Activated naive CD8-positive, alpha-beta T cell treated with anti-CD3 and anti-CD28 coated beads for 36 hours (primary cell): ENCODE measurements at regions not wholly inside any gene's neighbourhood (a gene's known extent, or its start where the extent isn't known, plus 50 kb on each side); places are given as distances from the start of the nearest gene placed in this dataset.
A peak's percentile ranks its signal among the peaks of the same experiment; 100 is the strongest.
"Not testable (repeated sequence)": the region's sequence is repeated elsewhere in the genome, so short reads cannot be mapped to it uniquely, and the experiment has no call there.

ENCODE experiments used
- DNase-seq: peaks from one replicate; pipeline ENCODE4 v3.0.0; 2021
- H3K27ac Mint-ChIP-seq: one replicate; pipeline ENCODE4 v1.8.0; 2022; ENCODE audit warnings: mild to moderate bottlenecking, moderate library complexity, mixed read lengths
- H3K27me3 Mint-ChIP-seq: one replicate; pipeline ENCODE4 v1.8.0; 2022; ENCODE audit warnings: mild to moderate bottlenecking, mixed read lengths
- H3K36me3 Mint-ChIP-seq: one replicate; pipeline ENCODE4 v1.8.0; 2021; ENCODE audit warnings: mild to moderate bottlenecking, mixed read lengths
- H3K4me1 Mint-ChIP-seq: one replicate; pipeline ENCODE4 v1.8.0; 2021; ENCODE audit warnings: mixed read lengths
- H3K4me3 Mint-ChIP-seq: one replicate; pipeline ENCODE4 v1.8.0; 2022; ENCODE audit warnings: mild to moderate bottlenecking, moderate library complexity, mixed read lengths
- H3K9me3 Mint-ChIP-seq: one replicate; pipeline ENCODE4 v1.8.0; 2022; ENCODE audit warnings: mixed read lengths

DNA sequence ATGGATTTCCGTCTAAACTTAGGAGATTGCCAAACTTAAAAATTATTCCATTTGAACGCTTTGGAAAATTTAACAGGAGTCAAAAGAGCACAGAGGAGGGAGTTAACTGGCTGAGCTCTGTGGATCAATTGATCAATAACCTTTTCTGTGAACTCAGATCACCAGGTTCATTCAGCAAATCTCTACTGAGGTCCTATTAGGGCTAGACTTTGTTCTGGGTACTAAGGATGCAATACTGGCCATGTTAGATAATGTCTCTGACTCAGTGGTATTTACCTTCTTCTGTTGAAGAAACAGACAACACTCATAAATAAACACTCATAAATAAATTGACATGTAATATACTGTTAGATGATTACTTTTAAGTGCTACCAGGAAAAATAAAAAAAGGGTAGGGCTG, 323.4 kb upstream of the SUCLG2 start:
- H3K36me3 Mint-ChIP-seq: no peaks in the 10 kb centered on the region
- H3K27me3 Mint-ChIP-seq: no peaks in the 10 kb centered on the region
- H3K27ac Mint-ChIP-seq: no peak overlapping the region
- DNase-seq: no peak
- no peaks in the 10 kb centered on the region for H3K4me1 Mint-ChIP-seq
- H3K9me3 Mint-ChIP-seq: peaks cover 2% of the 10 kb centered on the region
- H3K4me3 Mint-ChIP-seq: no peak overlapping the region

DNA sequence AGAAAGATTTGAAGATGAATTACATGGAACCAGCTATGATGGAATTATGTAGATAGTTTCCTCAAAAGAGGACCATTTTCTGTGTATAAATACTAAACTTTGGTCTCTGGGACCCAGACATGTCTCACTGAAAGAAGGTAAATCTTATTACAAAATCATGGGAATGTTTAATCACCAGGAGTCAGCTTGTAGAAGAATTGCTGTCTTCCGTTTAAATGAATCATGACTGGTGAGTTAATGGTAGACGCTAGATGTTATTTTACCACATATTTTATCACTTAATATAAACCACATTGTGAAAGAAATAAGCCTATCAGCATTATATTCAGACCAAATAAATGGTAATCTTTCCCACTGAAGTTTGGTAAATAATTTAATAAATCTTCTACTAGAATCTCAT, 322.3 kb upstream of the SUCLG2 start:
- H3K9me3 Mint-ChIP-seq: peaks cover 2% of the 10 kb centered on the region
- H3K4me3 Mint-ChIP-seq: no peak overlapping the region
- no peaks in the 10 kb centered on the region for H3K27me3 Mint-ChIP-seq
- no peaks in the 10 kb centered on the region for H3K4me1 Mint-ChIP-seq
- no peak overlapping the region for H3K27ac Mint-ChIP-seq
- DNase-seq: no peak
- H3K36me3 Mint-ChIP-seq: no peaks in the 10 kb centered on the region

- H3K9me3 Mint-ChIP-seq: peaks cover 16% of the 10 kb centered on the region
- no peaks in the 10 kb centered on the region for H3K27me3 Mint-ChIP-seq
- no peak overlapping the region for H3K4me3 Mint-ChIP-seq
- no peak for DNase-seq
- no peaks in the 10 kb centered on the region for H3K4me1 Mint-ChIP-seq
- H3K27ac Mint-ChIP-seq: no peak overlapping the region
- peaks cover 5% of the 10 kb centered on the region for H3K36me3 Mint-ChIP-seq
Observed at GRCh38 chr3:67964596-67964995, 310.2 kb upstream of the SUCLG2 start.

GRCh38 chr3:67957268-67957667, 302.9 kb upstream of the SUCLG2 start:
- no peak overlapping the region for H3K4me3 Mint-ChIP-seq
- H3K4me1 Mint-ChIP-seq: peaks cover 2% of the 10 kb centered on the region
- no peak overlapping the region for H3K27ac Mint-ChIP-seq
- peaks cover 26% of the 10 kb centered on the region for H3K9me3 Mint-ChIP-seq
- no peaks in the 10 kb centered on the region for H3K27me3 Mint-ChIP-seq
- no peak for DNase-seq
- peaks cover 5% of the 10 kb centered on the region for H3K36me3 Mint-ChIP-seq

DNA sequence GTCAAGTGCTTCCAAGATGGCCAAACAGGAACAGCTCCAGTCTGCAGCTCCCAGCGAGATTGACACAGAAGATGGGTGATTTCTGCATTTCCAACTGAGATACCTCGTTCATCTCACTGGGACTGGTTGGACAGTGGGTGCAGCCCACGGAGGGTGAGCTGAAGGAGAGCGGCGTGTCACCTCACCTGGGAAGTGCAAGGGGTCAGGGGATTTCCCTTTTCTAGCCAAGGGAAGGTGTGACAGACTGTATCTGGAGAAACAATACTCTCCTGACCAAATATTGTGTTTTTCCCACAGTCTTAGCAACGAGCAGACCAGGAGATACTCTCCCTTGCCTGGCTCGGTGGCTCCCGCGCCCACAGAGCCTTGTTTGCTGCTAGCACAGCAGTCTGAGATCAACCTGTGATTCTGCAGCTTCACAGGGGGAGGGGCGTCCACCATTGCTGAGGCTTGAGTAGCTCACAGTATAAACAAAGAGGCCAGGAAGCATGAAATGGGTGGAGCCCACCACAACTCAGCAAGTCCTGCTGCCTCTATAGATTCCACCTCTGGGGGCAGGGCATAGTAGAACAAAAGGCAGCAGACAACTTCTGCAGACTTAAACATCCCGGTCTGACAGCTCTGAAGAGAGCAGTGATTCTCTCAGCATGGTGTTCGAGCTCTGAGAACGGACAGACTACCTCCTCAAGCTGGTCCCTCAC, 293.5 kb upstream of the SUCLG2 start:
- H3K4me3 Mint-ChIP-seq: peak overlapping the region; percentile 70

GRCh38 chr3:67946436-67946835, 292.0 kb upstream of the SUCLG2 start:
- Mint-ChIP-seq H3K9me3 (peaks cover 23% of the 10 kb centered on the region), H3K27ac (no peak overlapping the region), H3K36me3 (peaks cover 8% of the 10 kb centered on the region), H3K27me3 (no peaks in the 10 kb centered on the region), H3K4me1 (peaks cover 18% of the 10 kb centered on the region), H3K4me3 (no peak overlapping the region)
- no peak for DNase-seq

More for the DNA sequence above, 293.5 kb upstream of the SUCLG2 start:
- no peaks in the 10 kb centered on the region for H3K27me3 Mint-ChIP-seq
- peaks cover 14% of the 10 kb centered on the region for H3K4me1 Mint-ChIP-seq
- peak; percentile 40 for DNase-seq
- H3K36me3 Mint-ChIP-seq: peaks cover 12% of the 10 kb centered on the region
- peak overlapping the region; percentile 11 for H3K27ac Mint-ChIP-seq
- peaks cover 34% of the 10 kb centered on the region for H3K9me3 Mint-ChIP-seq

- Mint-ChIP-seq H3K4me1 (peaks cover 31% of the 10 kb centered on the region), H3K9me3 (peaks cover 11% of the 10 kb centered on the region), H3K4me3 (no peak overlapping the region), H3K27ac (no peak overlapping the region), H3K36me3 (no peaks in the 10 kb centered on the region), H3K27me3 (no peaks in the 10 kb centered on the region)
- DNase-seq: no peak
Observed at GRCh38 chr3:67943546-67943945, 289.1 kb upstream of the SUCLG2 start.

GRCh38 chr3:67941433-67942030, 287.1 kb upstream of the SUCLG2 start:
- H3K4me1 Mint-ChIP-seq: peaks cover 23% of the 10 kb centered on the region
- H3K27ac Mint-ChIP-seq: peak overlapping the region; percentile 48
- H3K36me3 Mint-ChIP-seq: no peaks in the 10 kb centered on the region
- peaks cover 9% of the 10 kb centered on the region for H3K9me3 Mint-ChIP-seq
- no peaks in the 10 kb centered on the region for H3K27me3 Mint-ChIP-seq
- peak overlapping the region; percentile 22 for H3K4me3 Mint-ChIP-seq
- DNase-seq: no peak

DNA sequence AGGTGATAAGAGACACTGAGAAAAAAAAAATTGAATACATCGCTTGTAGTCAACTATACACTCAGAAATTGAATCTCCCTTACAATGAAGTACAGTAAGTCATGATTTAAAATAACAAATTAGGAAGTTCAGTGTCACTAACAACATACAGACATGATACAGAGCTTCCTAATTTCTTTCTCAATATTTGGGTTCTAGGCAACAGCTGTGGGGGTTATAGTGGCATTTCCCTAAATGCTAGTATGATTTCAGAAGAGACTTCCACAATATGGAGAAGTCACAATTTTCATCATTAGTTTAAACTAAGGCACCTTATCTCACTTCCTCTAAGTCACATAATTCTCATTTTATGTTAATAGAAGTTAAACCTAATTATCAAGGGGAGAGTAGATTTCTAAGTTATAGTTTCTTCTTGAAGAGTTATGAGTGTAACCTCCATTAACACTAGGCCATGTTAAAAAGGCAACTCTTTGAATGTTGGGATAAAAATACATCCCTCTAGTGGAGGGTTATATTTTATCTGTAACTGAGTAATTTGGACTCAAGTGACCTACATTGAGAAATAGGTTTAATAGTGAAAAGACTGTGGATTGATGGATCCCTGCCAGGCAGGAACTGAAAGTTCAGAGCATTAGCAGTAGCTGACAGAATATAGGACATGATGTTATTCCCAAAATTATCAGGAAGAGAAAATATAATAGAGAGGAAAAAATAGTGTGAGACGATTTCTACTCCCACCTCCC, 286.0 kb upstream of the SUCLG2 start:
- H3K4me1 Mint-ChIP-seq: peaks cover 17% of the 10 kb centered on the region
- no peaks in the 10 kb centered on the region for H3K27me3 Mint-ChIP-seq
- no peaks in the 10 kb centered on the region for H3K36me3 Mint-ChIP-seq
- peak overlapping the region; percentile 48 for H3K27ac Mint-ChIP-seq
- H3K9me3 Mint-ChIP-seq: peaks cover 9% of the 10 kb centered on the region
- H3K4me3 Mint-ChIP-seq: no peak overlapping the region
- DNase-seq: no peak

DNA sequence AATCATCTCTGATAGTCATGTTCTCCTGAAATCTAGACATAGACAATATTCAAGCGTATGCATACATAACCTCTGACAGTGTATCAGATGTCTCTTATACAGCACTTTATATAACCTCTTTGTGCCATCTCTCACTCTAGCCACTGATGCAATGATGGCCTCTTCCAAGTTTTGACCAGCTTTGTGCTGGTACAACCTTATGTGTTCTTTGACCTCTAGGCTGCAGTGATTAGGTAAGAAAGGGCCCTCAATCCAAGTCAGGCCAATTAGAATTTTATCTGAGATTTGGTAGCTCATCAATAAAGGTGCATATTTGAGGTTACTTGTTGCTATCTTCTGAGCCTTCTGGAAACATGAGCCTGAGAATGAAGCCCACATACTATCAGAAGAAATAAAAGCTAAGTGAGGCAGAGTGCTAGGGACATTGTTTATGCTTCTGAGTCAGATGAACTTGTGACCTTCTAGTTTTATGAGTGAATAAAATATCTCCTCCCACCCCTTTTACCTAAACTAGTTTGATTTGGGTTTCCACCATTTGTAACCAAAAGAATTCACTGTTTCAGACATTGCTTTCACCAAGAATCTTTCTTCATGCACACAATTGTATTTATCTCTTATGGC, 283.2 kb upstream of the SUCLG2 start:
- Mint-ChIP-seq H3K27me3 (no peaks in the 10 kb centered on the region), H3K4me1 (peaks cover 17% of the 10 kb centered on the region), H3K27ac (no peak overlapping the region), H3K9me3 (peaks cover 12% of the 10 kb centered on the region), H3K36me3 (no peaks in the 10 kb centered on the region), H3K4me3 (no peak overlapping the region)
- DNase-seq: no peak

DNA sequence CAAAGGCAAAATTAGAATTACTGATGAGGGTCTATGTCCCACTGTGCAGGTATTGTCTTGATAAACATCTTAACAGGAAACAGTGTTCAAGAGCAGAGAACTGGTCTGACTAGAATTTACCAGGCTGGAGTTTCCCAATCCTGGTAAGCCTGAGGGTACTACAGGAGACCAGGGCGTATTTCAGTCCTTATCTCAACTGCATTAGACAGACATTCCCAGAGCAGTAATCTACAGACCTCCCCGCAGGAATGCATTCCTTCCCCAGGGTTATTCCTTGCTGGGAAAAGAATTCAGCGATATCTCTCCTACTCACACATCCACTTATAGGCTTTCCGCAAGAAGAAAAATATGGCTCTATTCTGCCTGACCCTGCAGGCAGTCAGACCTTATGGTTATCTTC, 276.0 kb upstream of the SUCLG2 start:
- not testable (repeated sequence) for H3K27me3 Mint-ChIP-seq, H3K36me3 Mint-ChIP-seq, H3K4me1 Mint-ChIP-seq, H3K27ac Mint-ChIP-seq, H3K4me3 Mint-ChIP-seq, H3K9me3 Mint-ChIP-seq, DNase-seq

DNA sequence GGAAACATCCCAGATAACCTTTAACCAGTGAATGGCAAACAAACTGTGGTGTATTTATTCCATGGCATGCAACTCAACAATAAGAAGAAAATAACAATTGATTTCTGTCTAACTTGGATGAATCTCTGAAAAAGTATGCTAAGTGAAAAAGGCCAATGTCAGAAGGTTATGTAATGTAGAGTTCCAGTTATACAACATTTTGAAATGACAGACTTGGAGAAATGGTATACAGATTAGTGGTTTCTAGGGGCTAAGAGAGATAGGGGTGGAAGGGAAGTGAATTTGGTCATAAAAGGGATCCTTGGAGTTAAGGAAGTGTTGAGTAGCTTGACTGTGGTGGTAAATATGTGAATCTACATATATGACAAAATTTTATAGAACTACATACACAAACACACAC, 269.4 kb upstream of the SUCLG2 start:
- no peaks in the 10 kb centered on the region for H3K27me3 Mint-ChIP-seq
- peaks cover 6% of the 10 kb centered on the region for H3K36me3 Mint-ChIP-seq
- H3K9me3 Mint-ChIP-seq: peaks cover 10% of the 10 kb centered on the region
- H3K27ac Mint-ChIP-seq: no peak overlapping the region
- no peaks in the 10 kb centered on the region for H3K4me1 Mint-ChIP-seq
- DNase-seq: no peak
- H3K4me3 Mint-ChIP-seq: no peak overlapping the region

DNA sequence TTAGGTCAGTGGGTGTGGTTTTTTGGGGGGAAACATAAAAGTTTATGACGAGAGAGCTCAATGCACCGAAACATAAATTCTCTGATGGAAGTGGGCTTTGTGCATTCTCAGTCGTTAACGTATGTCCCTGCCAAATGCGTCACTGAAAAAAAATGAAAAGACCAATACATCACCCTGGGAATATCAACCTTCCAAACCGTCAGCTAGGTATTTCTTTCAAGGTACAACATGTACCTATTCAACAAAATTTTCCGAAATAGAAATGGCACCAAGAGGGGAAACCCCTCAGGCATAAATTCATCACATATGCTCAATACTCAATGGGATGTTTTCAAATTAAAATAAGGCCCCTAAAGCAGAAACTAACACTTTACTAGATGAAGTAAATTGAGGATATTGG, 266.6 kb upstream of the SUCLG2 start:
- Mint-ChIP-seq H3K27ac (no peak overlapping the region), H3K27me3 (no peaks in the 10 kb centered on the region), H3K36me3 (peaks cover 6% of the 10 kb centered on the region), H3K9me3 (peaks cover 10% of the 10 kb centered on the region), H3K4me3 (no peak overlapping the region), H3K4me1 (no peaks in the 10 kb centered on the region)
- no peak for DNase-seq

GRCh38 chr3:67920311-67920710, 265.9 kb upstream of the SUCLG2 start:
- no peak for DNase-seq
- Mint-ChIP-seq H3K27ac (no peak overlapping the region), H3K9me3 (peaks cover 10% of the 10 kb centered on the region), H3K27me3 (no peaks in the 10 kb centered on the region), H3K36me3 (peaks cover 4% of the 10 kb centered on the region), H3K4me1 (no peaks in the 10 kb centered on the region), H3K4me3 (no peak overlapping the region)

DNA sequence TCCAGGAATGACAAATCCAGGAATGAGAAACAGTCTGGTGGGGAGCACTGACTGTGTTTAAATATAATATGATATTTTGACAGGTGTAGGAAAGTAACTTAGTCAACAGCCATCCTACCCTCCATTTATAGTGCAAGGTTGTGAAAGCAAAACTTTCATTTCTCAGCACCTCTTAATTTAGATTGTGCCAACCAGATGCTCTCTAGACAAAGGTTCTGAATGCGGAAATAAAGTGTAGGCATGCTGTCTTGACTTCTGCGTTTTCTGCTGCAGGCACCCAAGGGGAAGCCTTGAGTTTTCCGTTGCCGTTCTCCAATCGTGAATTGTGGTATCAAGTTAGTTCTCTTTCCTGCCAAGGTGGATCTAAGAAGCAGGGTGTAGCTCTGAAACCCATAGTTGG, 261.9 kb upstream of the SUCLG2 start:
- Mint-ChIP-seq H3K27me3 (no peaks in the 10 kb centered on the region), H3K4me3 (no peak overlapping the region), H3K9me3 (no peaks in the 10 kb centered on the region), H3K27ac (no peak overlapping the region), H3K36me3 (no peaks in the 10 kb centered on the region), H3K4me1 (no peaks in the 10 kb centered on the region)
- no peak for DNase-seq
